ENCODE measurements at regions not wholly inside any gene's neighbourhood (a gene's known extent, or its start where the extent isn't known, plus 50 kb on each side); places are given as distances from the start of the nearest gene placed in this dataset.

DNA sequence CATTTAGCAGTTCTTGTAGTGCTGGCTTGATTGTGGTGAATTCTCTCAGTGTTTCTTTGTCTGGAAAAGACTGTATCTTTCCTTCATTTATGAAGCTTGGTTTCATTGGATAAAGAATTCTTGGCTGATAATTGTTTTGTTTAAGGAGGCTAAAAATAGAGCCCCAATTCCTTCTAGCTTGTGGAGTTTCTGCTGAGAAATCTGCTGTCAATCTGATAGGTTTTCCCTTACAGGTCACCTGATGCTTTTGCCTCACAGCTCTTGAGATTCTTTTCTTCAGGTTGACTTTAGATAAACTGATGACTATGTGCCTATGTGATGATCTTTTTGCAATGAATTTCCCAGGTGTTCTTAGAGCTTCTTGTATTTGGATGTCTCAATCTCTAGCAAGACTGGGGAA lies 1508.5 kb upstream of the FLRT2 start:
- TF ChIP-seq CTCF (IDR thresholded peaks at IDR 0.05), result no peak
- no peak for TF ChIP-seq POLR2AphosphoS5 (IDR thresholded peaks at IDR 0.05)
- no peak for TF ChIP-seq POLR2A (IDR thresholded peaks at IDR 0.05)

All from sigmoid colon (tissue), 4 donors.